ENCODE measurements at regions not wholly inside any gene's neighbourhood (a gene's known extent, or its start where the extent isn't known, plus 50 kb on each side); places are given as distances from the start of the nearest gene placed in this dataset.

- Histone ChIP-seq H3K56ac (ENCODE audit: extremely low read depth, insufficient read depth, low read length) (no peak overlapping the region), H3K4me2 (ENCODE audit: low read depth, low read length) (no peak overlapping the region), H3K9me3 (ENCODE audit: control insufficient read depth, insufficient read depth, low read length) (peaks cover 12% of the 10 kb centered on the region; the same call in 1 of the 2 replicates), H3K27ac (ENCODE audit: insufficient read depth, low read length) (no peak overlapping the region), H3K27me3 (ENCODE audit: control insufficient read depth, insufficient read depth, low read length) (no peaks in the 10 kb centered on the region), H4K20me1 (ENCODE audit: insufficient read depth, low read length) (no peaks in the 10 kb centered on the region), H3K36me3 (ENCODE audit: control insufficient read depth, insufficient read depth, low read length) (no peaks in the 10 kb centered on the region), H2BK120ac (ENCODE audit: low read depth, low read length) (no peak overlapping the region), H3K9me1 (ENCODE audit: insufficient read depth, low read length) (no peaks in the 10 kb centered on the region), H3K4me1 (ENCODE audit: control insufficient read depth, insufficient read depth, low read length) (no peaks in the 10 kb centered on the region), H2AK5ac (ENCODE audit: low read depth, low read length) (no peak overlapping the region), H2BK5ac (ENCODE audit: low read depth, low read length, poor library complexity, severe bottlenecking) (no peak overlapping the region), H3K9ac (ENCODE audit: low read depth, low read length) (no peak overlapping the region), H4K8ac (ENCODE audit: low read depth in 2 of 2, low read length in 2 of 2) (no peak overlapping the region), H4K91ac (ENCODE audit: insufficient read depth, low read depth, low read length) (no peak overlapping the region), H2AK9ac (replicated peaks; ENCODE audit: low read depth, low read length, poor library complexity) (no peak overlapping the region), H3K14ac (replicated peaks; ENCODE audit: low read depth, low read length) (no peak overlapping the region), H4K5ac (ENCODE audit: low read depth, low read length) (no peak overlapping the region), H3K4me3 (ENCODE audit: insufficient read depth, low read depth, low read length) (no peak overlapping the region), H3K4ac (ENCODE audit: low read depth, low read length) (no peak overlapping the region), H3K18ac (ENCODE audit: low read depth, low read length) (no peak overlapping the region), H2BK20ac (ENCODE audit: low read depth, low read length) (no peak overlapping the region), H2AFZ (replicated peaks; ENCODE audit: low read length, poor library complexity) (no peak overlapping the region), H2BK15ac (ENCODE audit: low read depth, low read length) (no peak overlapping the region), H3K23ac (ENCODE audit: low read depth, low read length) (no peak overlapping the region), H3K79me1 (ENCODE audit: low read depth in 1 of 2, low read length in 2 of 2) (no peaks in the 10 kb centered on the region)
- intact Hi-C loops (cut with micrococcal nuclease) (no loop called here), dilution Hi-C loops (cut with HindIII; ENCODE audit: low sequenced_read_pairs, unreplicated experiment) (no loop called here), in situ Hi-C loops (cut with MboI; ENCODE audit: low sequenced_read_pairs) (no loop called here)
- POLR2A ChIA-PET (ENCODE audit: unreplicated experiment), result no interaction called here
- TF ChIP-seq ELK1 (IDR thresholded peaks at IDR 0.05; ENCODE audit: borderline replicate concordance, low read depth, low read length) (no peak), CTCF (conservative IDR thresholded peaks at IDR 0.05; ENCODE audit: low read depth, low read length) (no peak), SMC3 (IDR thresholded peaks at IDR 0.05; ENCODE audit: low read depth, low read length) (no peak), BHLHE40 (IDR thresholded peaks at IDR 0.05; ENCODE audit: low read depth, low read length) (no peak), MXI1 (IDR thresholded peaks at IDR 0.05; ENCODE audit: borderline replicate concordance, low read depth, low read length) (no peak), CHD1 (IDR thresholded peaks at IDR 0.05; ENCODE audit: low read depth, low read length) (no peak), RFX5 (IDR thresholded peaks at IDR 0.05; ENCODE audit: low read depth, low read length) (no peak), FOS (IDR thresholded peaks at IDR 0.05; ENCODE audit: low read depth, low read length) (no peak), RAD21 (IDR thresholded peaks at IDR 0.05; ENCODE audit: low read length) (no peak), CEBPB (IDR thresholded peaks at IDR 0.05; ENCODE audit: low read depth, low read length) (no peak), RCOR1 (IDR thresholded peaks at IDR 0.05; ENCODE audit: insufficient replicate concordance, low read length) (no peak), POLR2A (IDR thresholded peaks at IDR 0.05; ENCODE audit: low read depth, low read length) (no peak), NFE2L2 (IDR thresholded peaks at IDR 0.05; ENCODE audit: low read depth, low read length) (no peak), USF2 (IDR thresholded peaks at IDR 0.05; ENCODE audit: low read depth, low read length) (no peak)
- ATAC-seq (ENCODE audit: low read depth) (no peak), DNase-seq (no peak)
- CTCF ChIA-PET, result no interaction called here
- WGBS, 2 experiments (ENCODE audit: extremely low coverage in 2 of 2, insufficient read length in 1 of 2), result 53% methylated on average over 5 of the region's 9 CpGs; no CpG with 5 or more reads in 1 of the 2 experiments
- BruUV-seq (replicated peaks), result no TSS peak
These were observed 50.0 kb upstream of the PTER start for GRCh38 chr10:16386855-16387254.

Measured in IMR-90 (cell line).